Globus pallidus (tissue), 1 donor: ENCODE measurements at regions not wholly inside any gene's neighbourhood (a gene's known extent, or its start where the extent isn't known, plus 50 kb on each side); places are given as distances from the start of the nearest gene placed in this dataset.
"Not testable (repeated sequence)": the region's sequence is repeated elsewhere in the genome, so short reads cannot be mapped to it uniquely, and the experiment has no call there.

Source experiments
- DNase-seq: peaks from one replicate; pipeline ENCODE4 v3.0.0-alpha.2; 2015; ENCODE audit warnings: low spot score

DNA sequence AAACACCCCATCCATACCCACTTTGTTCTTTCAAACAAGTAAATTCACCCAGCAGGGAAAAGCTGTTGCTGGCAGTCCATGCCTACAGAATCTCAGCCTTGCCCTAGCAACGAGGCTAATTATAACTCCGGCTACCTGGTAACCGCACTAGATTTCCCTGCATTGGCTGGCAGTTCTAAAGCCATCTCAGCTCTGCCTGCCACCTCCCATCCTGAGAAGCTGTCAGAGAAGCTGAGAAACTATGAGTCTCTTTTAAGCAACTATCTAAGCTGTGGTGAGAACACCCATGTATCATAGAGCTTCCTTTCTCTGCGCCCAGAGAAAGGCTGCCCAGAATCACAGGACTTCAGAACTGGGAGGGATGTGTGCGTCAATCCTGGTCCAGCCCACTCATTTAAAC is 126.5 kb upstream of the NBPF9 start:
- not testable (repeated sequence) for DNase-seq

DNA sequence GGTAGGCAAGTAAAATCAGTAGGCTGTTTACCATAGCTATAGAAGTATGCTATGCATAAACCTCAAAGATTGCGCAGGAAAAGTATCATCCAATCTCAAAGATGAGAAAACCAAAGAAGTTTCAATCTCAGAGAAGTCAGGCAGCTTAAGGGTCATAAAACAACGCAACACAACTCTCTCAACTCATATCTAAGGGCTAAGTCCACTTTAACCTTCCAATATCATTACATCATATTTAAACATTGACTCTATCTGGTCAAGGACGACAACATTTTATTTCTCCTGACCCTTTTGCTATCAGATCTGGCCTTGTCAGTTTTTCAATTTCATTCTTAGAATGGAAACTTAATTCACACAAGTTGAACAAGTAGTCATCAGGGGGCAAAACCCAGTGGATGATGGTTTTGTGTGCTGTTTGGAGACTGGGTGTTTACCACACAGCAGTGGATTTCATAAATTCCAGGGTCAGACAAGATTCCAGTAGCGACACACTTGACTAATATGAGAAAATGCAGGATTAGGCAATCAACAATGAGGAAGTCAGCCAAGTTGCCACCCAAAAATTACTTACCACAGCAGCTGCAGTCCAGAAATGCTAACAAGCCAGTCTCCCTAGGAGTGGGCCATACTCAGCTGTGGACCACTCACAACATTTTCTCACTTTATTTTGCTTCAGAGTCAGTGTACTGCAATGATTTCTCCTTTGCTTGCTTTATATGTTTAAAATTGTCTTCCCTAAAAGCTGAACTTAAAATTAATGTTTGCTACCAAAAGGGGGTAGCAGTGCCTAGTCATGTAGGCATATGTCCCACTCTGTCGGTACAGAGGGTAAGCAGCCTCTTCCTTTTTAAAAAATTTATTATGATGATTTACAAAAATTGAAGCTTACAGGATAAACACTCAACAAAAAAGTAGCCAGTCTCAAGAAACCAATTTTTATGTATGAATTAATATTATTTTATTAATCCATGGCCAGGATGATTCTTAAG is 131.9 kb upstream of the NBPF9 start:
- not testable (repeated sequence) for DNase-seq

GRCh38 chr1:149237515-149237914 is 134.2 kb upstream of the NBPF9 start:
- not testable (repeated sequence) for DNase-seq

- not testable (repeated sequence) for DNase-seq
Measured at GRCh38 chr1:149239897-149240508, 136.7 kb upstream of the NBPF9 start.

DNA sequence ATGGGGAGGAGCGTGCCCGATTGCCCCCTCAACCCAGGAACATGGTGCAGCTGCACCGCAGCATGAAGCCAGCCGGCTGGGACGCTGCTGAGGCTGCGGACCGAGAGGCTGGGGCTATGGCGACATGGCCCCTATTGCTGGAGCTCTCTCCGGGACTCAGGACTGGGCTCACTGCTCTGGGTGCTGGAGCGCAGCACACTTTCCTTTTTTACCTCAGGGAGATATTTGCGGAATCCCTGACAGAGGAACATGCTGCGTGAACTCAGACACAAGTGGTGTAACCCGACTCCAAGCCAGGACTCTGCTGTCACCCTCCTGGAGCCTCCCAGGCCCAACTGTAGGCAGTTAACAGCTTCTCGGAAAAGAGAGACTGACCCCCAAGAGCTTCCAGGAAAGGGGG is 137.2 kb upstream of the NBPF9 start:
- not testable (repeated sequence) for DNase-seq

- not testable (repeated sequence) for DNase-seq
Measured at GRCh38 chr1:149241272-149241671, 137.9 kb upstream of the NBPF9 start.

- not testable (repeated sequence) for DNase-seq
Measured at GRCh38 chr1:149243572-149243971, 140.2 kb upstream of the NBPF9 start.

DNA sequence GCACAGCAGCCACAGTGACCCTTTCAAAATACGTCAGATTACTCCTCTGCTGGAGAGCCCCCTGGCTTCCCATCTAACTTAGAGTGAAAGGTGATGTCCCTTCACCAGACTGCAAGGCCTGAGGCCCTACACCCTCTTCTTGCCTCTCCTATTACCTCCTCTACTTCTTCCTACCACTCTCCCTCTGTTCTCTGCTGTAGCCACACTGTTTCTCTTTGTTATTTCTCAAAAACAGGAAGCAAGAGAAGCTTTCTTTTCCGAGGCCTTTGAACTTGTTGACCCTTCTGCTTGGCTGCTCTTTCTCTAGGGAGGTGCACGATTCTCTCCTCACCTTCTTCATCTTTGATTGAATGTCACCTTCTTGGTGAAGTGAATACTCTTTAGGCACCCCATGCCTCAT is 141.3 kb upstream of the NBPF9 start:
- DNase-seq, result not testable (repeated sequence)

- DNase-seq, result not testable (repeated sequence)
Measured at GRCh38 chr1:149246212-149246611, 142.9 kb upstream of the NBPF9 start.

- DNase-seq, result not testable (repeated sequence)
Measured at GRCh38 chr1:149248610-149249009, 145.3 kb upstream of the NBPF9 start.

DNA sequence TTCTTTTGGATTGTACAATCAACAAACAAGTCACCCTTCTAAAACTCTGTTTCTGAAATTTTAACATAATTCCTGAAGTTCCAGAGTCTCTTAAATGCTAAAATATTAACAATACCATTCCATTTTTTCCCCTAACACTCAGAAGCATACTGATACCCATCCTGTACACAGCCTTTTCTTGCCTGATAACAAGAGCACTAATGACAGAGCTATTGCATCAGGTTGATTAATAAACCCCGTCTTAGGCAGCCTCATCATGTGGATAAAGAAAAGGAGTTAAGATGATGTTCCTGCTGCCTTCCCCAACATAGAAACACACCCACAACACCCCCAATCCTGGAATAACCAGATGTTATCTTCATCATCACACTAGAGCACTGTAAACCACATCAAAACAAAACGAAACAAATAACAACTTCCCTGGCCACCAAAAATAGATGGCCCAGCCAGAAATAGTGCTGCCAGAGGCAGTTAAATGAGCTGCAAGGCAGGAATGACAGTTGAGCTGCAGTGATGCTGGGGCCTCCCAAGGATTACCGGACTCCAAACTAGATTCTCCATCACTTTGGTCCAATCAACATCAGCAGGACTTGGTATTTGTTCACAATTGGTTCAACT is 146.6 kb upstream of the NBPF9 start:
- DNase-seq, result not testable (repeated sequence)

DNA sequence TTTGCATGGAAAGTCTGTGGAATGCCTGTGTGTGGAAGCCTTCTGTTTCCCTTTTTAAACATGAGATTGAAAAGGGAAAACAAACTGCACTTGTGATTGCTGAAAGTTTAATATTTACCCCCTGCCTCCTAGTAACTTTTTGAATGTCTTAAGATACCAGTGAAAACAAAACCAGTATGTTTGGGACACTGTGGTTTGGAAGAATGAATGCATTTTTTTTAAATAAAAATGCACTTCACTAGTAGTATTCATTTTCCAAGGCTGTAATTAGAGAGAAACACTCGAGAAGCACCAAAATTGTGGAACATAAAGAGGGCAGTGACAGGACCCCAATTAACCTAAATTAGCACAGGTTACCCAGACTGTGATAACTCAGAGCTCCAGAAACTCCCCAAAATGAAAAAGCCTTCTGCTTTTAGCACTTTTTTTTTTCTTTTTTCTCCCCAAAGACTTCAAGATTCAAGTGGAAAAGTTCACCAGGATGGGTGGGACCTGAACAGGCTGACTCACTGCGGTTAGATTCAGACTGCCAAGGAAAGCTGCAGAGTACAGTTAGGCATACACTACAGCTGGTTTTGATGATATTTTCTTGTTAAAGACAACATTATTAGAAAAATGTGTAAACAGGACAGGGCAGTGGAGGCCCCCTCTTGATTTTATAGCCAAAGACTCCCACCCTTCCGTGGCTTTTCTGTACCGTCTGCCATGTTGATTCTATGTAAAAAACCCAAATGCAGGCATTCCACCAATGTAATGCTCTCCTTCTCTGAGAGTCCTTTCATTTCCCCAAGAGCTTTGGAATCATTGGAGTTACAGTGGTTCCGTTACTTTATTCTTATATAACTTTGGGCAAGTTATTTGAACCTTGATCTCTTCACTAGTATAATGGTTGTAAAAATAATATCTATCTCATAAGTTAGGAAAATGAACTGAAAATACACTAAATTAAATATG is 151.8 kb upstream of the NBPF9 start:
- not testable (repeated sequence) for DNase-seq

DNA sequence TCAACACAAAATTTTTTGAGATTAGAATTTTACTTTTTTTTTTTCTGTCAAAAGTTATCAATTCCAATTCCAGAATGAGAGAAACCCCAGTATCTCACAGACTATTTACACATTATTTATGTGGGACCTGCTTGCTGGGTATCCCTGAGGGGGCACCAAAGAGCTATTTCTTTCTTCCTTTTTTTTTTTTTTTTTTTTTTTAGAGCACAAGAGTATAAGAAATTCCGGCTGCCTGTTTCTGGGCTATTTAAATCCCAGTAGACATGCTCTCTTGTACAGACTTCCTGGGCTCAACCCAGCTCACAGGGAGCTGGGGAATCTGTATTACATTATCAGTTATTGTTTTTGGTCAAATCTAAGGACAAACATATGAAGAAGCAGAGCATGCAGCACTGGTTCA is 156.9 kb upstream of the NBPF9 start:
- not testable (repeated sequence) for DNase-seq

GRCh38 chr1:149260736-149261340 is 157.5 kb upstream of the NBPF9 start:
- DNase-seq, result not testable (repeated sequence)

GRCh38 chr1:149267287-149267686 is 163.9 kb upstream of the NBPF9 start:
- not testable (repeated sequence) for DNase-seq

DNA sequence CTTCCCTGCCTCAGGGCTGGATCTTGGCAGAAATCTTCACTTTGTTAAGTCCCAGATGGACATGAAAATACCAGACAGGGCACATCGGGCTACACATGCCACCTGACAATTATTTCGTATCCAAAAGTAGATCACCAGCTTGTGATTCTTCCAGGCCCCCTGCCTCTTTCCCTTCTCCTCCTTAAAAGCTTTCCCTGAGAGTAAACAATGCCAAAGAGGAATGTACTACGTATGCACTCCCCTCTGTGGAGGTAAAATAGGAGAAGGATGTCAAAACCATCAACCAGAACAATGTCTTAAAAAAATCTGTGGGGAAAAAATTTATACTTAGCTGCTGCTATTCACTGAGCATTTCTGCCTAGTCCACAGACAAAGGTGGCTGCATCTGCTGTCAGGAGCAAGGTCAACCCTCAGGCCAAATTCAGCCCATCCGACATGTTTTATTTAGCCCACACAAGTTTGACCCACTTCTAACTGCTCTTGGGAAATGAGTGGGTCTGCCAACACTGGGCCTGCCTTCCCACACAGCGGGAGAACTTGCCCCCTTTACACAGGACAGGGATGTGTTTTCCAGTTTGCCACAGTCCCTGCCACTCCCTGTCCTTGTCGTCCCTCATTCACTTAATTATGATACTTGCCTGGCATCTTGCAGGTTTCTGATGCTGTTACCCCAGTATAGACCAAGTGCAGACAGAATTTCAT is 165.8 kb upstream of the NBPF9 start:
- not testable (repeated sequence) for DNase-seq

DNA sequence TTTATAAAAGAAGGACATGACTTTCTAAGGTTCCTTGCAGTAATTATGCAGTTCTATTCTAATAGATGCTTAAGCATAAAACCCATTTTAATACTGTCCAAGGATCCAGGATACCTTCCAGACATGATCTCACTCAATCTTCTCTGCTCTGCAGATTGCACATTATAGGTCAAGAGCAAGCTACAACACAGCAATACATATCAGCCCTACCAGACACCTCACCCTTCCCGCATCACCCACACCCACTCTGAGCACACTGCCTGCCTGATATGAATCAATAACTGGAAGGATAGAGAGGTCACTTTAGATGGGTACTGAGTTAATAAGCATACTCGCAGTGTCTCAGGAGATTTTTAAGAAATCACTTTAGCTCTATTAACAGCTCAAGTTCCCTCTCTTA is 166.5 kb upstream of the NBPF9 start:
- not testable (repeated sequence) for DNase-seq

DNA sequence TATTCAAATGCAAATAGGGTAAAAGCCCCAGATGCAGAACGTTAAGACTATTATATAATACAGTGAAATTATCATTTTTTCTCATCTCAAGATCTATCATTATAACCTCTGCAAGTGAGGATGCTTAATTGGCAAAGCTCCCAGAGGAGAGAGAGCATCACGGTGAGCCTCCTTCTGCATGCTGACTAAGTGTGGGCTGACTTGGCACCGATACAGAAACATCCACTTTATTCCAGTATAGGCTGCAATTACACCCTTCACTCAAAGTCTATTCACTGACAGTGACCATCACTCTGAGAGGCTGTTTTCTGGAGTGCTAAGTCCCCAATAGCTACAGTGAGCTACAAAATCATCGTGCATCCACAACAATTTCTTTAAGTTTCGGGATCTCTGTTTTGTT is 171.1 kb upstream of the NBPF9 start:
- DNase-seq, result not testable (repeated sequence)

DNA sequence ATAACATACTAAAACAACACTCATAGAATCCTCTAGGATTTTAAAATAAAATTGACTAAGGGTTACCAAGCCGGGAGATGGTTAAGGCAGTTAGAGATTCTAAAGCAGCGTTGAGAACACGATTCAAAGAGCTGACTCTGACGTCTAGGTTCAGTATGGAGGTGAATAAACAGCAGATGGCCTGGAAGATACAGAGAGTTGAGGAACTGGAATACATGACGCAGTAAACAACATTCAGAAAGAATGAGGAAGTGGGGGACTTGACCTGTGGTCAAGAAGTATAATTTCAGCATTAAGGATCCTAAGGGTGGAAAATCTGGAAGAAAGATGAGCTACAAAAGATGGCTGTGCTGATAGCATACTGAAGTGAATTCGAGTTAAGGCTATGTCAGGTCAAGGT is 172.5 kb upstream of the NBPF9 start:
- DNase-seq, result not testable (repeated sequence)

GRCh38 chr1:149276496-149276895 is 173.1 kb upstream of the NBPF9 start:
- DNase-seq, result not testable (repeated sequence)
